HG02938 (cell line): ENCODE measurements at regions not wholly inside any gene's neighbourhood (a gene's known extent, or its start where the extent isn't known, plus 50 kb on each side); places are given as distances from the start of the nearest gene placed in this dataset.

Experiments
- ATAC-seq: cut with Tn5 transposase; IDR thresholded peaks from one replicate; pipeline ENCODE4 v1.9.1; 2021; ENCODE audit warnings: mild to moderate bottlenecking, moderate library complexity; ENCODE audit not compliant: unreplicated experiment

- ATAC-seq: no peak
These were observed 73.5 kb upstream of the LRRC7 start for GRCh38 chr1:69494221-69494620.

- ATAC-seq: no peak
These were observed 70.1 kb upstream of the LRRC7 start for GRCh38 chr1:69497441-69498221.

GRCh38 chr1:69498711-69499110 lies 69.0 kb upstream of the LRRC7 start:
- no peak for ATAC-seq

GRCh38 chr1:69499203-69499803 lies 68.4 kb upstream of the LRRC7 start:
- no peak for ATAC-seq

- no peak for ATAC-seq
These were observed 64.7 kb upstream of the LRRC7 start for GRCh38 chr1:69502991-69503390.

GRCh38 chr1:69504730-69505252 lies 62.9 kb upstream of the LRRC7 start:
- no peak for ATAC-seq

- ATAC-seq: no peak
These were observed 61.4 kb upstream of the LRRC7 start for GRCh38 chr1:69506311-69506710.

- no peak for ATAC-seq
These were observed 61.0 kb upstream of the LRRC7 start for GRCh38 chr1:69506721-69507120.

GRCh38 chr1:69510026-69510425 lies 57.7 kb upstream of the LRRC7 start:
- ATAC-seq: no peak

- ATAC-seq: no peak
These were observed 56.1 kb upstream of the LRRC7 start for GRCh38 chr1:69511426-69512192.

- no peak for ATAC-seq
These were observed 54.1 kb upstream of the LRRC7 start for GRCh38 chr1:69513601-69514000.
